Panc1 (cell line): ENCODE measurements at regions not wholly inside any gene's neighbourhood (a gene's known extent, or its start where the extent isn't known, plus 50 kb on each side); places are given as distances from the start of the nearest gene placed in this dataset.

Source experiments
- CTCF ChIP-seq: fragments of 450-650 bp; IDR thresholded peaks from 2 replicates; pipeline ENCODE4 v1.5.1; 2017; ENCODE audit warnings: mild to moderate bottlenecking
- POLR2AphosphoS5 ChIP-seq: IDR thresholded peaks from 2 replicates; pipeline ENCODE4 v1.6.1; 2012; ENCODE audit warnings: mild to moderate bottlenecking, low read depth, low read length, moderate library complexity
- REST ChIP-seq, 2 experiments: IDR thresholded peaks; 2 replicates each; pipeline ENCODE4 v1.6.1; 2011 to 2012; ENCODE audit warnings: low read depth in 2 of 2, control low read depth in 1 of 2, low read length in 1 of 2, mild to moderate bottlenecking in 1 of 2, moderate library complexity in 1 of 2; ENCODE audit not compliant: insufficient read depth in 1 of 2

GRCh38 chr9:82600536-82601292 is 462.2 kb downstream of the RASEF start:
- TF ChIP-seq CTCF, result no peak
- no peak for TF ChIP-seq POLR2AphosphoS5
- TF ChIP-seq REST (IDR thresholded peaks at IDR 0.05; ENCODE audit: insufficient read depth in 1 of 2, low read depth in 2 of 2, low read length in 1 of 2), result no peak
